Motor neuron (in vitro differentiated cells): ENCODE measurements at regions not wholly inside any gene's neighbourhood (a gene's known extent, or its start where the extent isn't known, plus 50 kb on each side); places are given as distances from the start of the nearest gene placed in this dataset.
A peak's percentile ranks its signal among the peaks of the same experiment; 100 is the strongest.

ENCODE experiments used
- ATAC-seq, 8 experiments: fragments of 200-7000 bp; cut with Tn5 transposase; replicated peaks in 6 of 8; 2 replicates each; pipeline ENCODE4 v1.8.0; 2021; ENCODE audit warnings: mild to moderate bottlenecking in 8 of 8, moderate library complexity in 8 of 8
- H3K27ac ChIP-seq, 2 donors: fragments of 250-450 bp; sonication (Bioruptor Pico); 2 replicates each; pipeline ENCODE4 v1.9.0; 2021; ENCODE audit warnings: antibody characterized with exemption in 2 of 2, mild to moderate bottlenecking in 2 of 2, moderate library complexity in 1 of 2
- H3K4me1 ChIP-seq, 2 donors: fragments of 250-450 bp; sonication (Bioruptor Pico); replicated peaks in 1 of 2; 2 replicates each; pipeline ENCODE4 v1.6.1; 2021; ENCODE audit warnings: antibody characterized with exemption in 2 of 2, mild to moderate bottlenecking in 2 of 2, moderate library complexity in 1 of 2
- H3K4me3 ChIP-seq, 5 donors: fragments of 250-450 bp; sonication (Bioruptor Pico); 2 replicates each; pipeline ENCODE4 v1.9.0; 2021; ENCODE audit warnings: antibody characterized with exemption in 5 of 5, mild to moderate bottlenecking in 5 of 5, moderate library complexity in 4 of 5
- WGBS, 10 experiments: fragments of 450-650 bp; shearing (Covaris generic); methylation state at CpG; one replicate each; pipeline ENCODE4 v1.0.0; 2022; 5-methylcytosine and 5-hydroxymethylcytosine counted together
- in situ Hi-C, 9 experiments: fragments of 400-800 bp; cut with MboI; loops; one replicate each; pipeline ENCODE4 v1.15.0; 2021; ENCODE audit warnings: low sequenced_read_pairs in 9 of 9, low pct_unique_long_range_greater_than_20kb in 2 of 9; ENCODE audit not compliant: unreplicated experiment in 9 of 9

GRCh38 chr9:86707932-86708510 lies 239.3 kb downstream of the GAS1 start:
- in situ Hi-C loops: no loop called here
- WGBS, 10 experiments: 60 to 100% (median 91%) methylated on average over 1 to 4 of the region's 4 CpGs
- Histone ChIP-seq H3K4me1 (no peaks in the 10 kb centered on the region), H3K27ac (no peak overlapping the region), H3K4me3 (no peak overlapping the region)
- no peak for ATAC-seq

DNA sequence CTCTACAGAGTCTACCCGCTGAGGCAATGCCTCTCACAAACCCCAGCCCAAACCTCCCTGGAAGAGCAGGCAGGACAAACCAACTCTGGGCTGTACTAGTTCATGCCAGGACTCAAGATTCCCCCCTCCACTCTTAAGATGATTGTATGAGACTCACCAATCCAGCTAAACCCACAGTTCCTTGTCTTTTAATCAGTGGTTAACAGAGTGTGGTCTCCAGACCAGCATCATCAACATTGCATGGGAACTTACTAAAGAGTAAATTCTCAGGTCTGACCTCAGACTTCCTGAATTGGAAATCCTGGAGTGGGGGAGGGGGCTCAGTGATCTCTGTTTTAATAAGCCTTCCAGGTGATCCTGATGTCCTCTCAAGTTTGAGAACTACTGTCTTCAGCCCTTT lies 240.9 kb downstream of the GAS1 start:
- in situ Hi-C loops: no loop called here
- no peak for ATAC-seq
- WGBS, 10 experiments: 80 to 100% (median 100%) methylated on average over 1 of the region's 1 CpG; no CpG with 5 or more reads in 3 of the 10 experiments

GRCh38 chr9:86705490-86705889 lies 241.8 kb downstream of the GAS1 start:
- in situ Hi-C loops: no loop called here
- H3K4me1 ChIP-seq: peaks cover 4 to 6% of the 10 kb centered on the region in 2 donors

More for the DNA sequence above, 240.9 kb downstream of the GAS1 start:
- Histone ChIP-seq H3K27ac (no peak overlapping the region), H3K4me1 (no peaks in the 10 kb centered on the region), H3K4me3 (no peak overlapping the region)

DNA sequence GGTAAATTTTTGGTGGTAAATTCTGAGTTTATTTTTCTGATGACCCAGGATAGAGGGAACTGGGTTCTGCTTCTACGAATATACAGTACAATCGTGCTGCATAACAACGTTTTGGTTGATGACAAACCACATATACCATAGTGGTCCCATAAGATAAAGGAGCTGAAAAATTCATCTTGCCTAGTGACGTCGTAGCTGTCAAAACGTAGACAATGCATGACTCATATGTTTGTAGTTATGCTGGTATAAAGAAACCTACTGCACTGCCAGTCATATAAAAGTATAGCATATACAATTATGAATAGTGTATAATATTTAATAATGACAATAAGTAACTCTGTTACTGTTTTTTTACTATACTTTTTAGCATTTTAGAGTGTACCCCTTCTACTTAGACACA lies 244.0 kb downstream of the GAS1 start:
- peak in 2 of 8 experiments; percentile 59 to 62 for ATAC-seq
- 57 to 94% (median 80%) methylated on average over 2 to 6 of the region's 6 CpGs; no CpG with 5 or more reads in 1 of the 10 experiments for WGBS, 10 experiments
- Histone ChIP-seq H3K4me3 (no peak overlapping the region), H3K4me1 (peaks cover 6 to 9% of the 10 kb centered on the region in 2 donors), H3K27ac (no peak overlapping the region)
- in situ Hi-C loops: no loop called here

More at GRCh38 chr9:86705490-86705889, 241.8 kb downstream of the GAS1 start:
- H3K4me3 ChIP-seq: no peak overlapping the region
- no peak for ATAC-seq
- WGBS, 10 experiments: 18 to 91% (median 75%) methylated on average over 1 to 5 of the region's 5 CpGs; no CpG with 5 or more reads in 1 of the 10 experiments
- H3K27ac ChIP-seq: no peak overlapping the region

DNA sequence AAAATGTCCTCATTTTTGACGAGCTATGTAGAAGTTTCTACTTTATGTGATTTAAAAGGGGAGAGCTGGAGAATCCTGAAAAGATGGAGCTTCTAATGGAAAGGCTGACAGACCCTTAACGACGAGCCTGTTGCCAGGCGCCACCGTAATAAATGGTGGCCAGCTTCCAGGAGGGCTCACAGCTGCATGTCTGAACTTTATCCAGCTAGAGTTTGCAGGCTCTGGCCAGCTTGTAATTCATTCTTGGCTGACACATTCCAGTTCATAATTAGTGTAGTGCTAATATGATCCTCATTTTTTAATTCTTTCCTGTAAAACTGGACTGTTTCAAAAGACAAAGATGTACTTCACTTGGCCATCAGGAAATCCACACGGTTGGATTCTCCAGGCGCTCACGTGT lies 246.7 kb downstream of the GAS1 start:
- H3K27ac ChIP-seq: no peak overlapping the region
- peak in 6 of 8 experiments; percentile 32 to 81 (median 62) for ATAC-seq
- WGBS, 10 experiments: 0 to 67% (median 49%) methylated on average over 1 to 8 of the region's 8 CpGs; no CpG with 5 or more reads in 1 of the 10 experiments
- in situ Hi-C loops: no loop called here
- peaks cover 6 to 9% of the 10 kb centered on the region in 2 donors for H3K4me1 ChIP-seq
- H3K4me3 ChIP-seq: no peak overlapping the region

DNA sequence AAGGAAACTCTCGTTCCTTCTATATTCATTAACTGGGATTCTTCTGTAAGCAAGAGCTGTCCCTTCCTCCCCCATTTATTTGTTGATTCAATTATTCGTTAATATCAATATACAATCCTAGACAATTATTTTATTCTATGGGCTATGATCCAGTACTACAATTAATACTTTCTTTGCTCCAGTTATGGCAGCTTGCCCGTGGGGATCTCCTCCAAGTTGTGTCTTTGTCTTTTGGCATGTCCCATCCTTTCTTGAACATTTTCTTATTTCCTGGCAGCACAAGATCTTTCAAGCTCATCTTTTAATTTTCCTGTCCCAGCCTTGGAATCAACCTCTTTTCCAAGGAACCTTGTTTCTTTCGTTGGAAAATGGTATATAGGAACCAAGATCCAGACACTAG lies 249.3 kb downstream of the GAS1 start:
- Histone ChIP-seq H3K4me3 (no peak overlapping the region), H3K4me1 (peaks cover 6 to 9% of the 10 kb centered on the region in 2 donors), H3K27ac (no peak overlapping the region)
- no peak for ATAC-seq
- in situ Hi-C loops: no loop called here
- 0 to 94% (median 83%) methylated on average over 2 to 4 of the region's 4 CpGs; no CpG with 5 or more reads in 1 of the 10 experiments for whole genome bisulfite sequencing, 10 experiments

DNA sequence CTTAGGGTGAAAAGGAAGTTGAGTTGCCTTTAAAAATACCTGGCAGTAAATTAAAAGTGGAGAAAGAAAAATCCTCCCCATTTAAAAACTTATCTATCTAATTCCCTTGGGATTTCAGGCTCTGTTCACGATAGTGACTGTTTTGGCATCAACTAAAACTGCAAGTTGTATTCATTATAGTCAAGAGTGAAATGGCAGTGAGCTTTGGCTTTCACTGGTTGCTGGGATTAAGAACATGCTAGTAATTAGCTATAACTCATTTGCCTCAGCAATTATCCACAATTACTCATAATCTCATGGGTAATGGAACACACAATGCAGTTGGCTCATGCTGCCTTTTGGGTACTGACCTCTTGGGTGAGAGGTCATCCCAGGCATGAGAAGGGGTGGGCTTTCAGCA lies 250.1 kb downstream of the GAS1 start:
- 0 to 100% (median 75%) methylated on average over 1 of the region's 1 CpG; no CpG with 5 or more reads in 2 of the 10 experiments for WGBS, 10 experiments
- Histone ChIP-seq H3K4me1 (peaks cover 6 to 9% of the 10 kb centered on the region in 2 donors), H3K27ac (no peak overlapping the region), H3K4me3 (no peak overlapping the region)
- in situ Hi-C loops: no loop called here
- ATAC-seq: no peak

- in situ Hi-C loops: no loop called here
- 81 to 100% (median 93%) methylated on average over 1 to 3 of the region's 3 CpGs; no CpG with 5 or more reads in 1 of the 10 experiments for WGBS, 10 experiments
- peaks cover 2 to 9% of the 10 kb centered on the region in 2 donors for H3K4me1 ChIP-seq
- peak in 2 of 8 experiments; percentile 33 to 57 for ATAC-seq
- no peak overlapping the region for H3K4me3 ChIP-seq
- H3K27ac ChIP-seq: no peak overlapping the region
Measured at GRCh38 chr9:86695910-86696424, 251.3 kb downstream of the GAS1 start.

GRCh38 chr9:86690034-86690433 lies 257.3 kb downstream of the GAS1 start:
- H3K27ac ChIP-seq: no peak overlapping the region
- in situ Hi-C loops: no loop called here
- H3K4me1 ChIP-seq: no peaks in the 10 kb centered on the region
- no peak overlapping the region for H3K4me3 ChIP-seq
- ATAC-seq: no peak

DNA sequence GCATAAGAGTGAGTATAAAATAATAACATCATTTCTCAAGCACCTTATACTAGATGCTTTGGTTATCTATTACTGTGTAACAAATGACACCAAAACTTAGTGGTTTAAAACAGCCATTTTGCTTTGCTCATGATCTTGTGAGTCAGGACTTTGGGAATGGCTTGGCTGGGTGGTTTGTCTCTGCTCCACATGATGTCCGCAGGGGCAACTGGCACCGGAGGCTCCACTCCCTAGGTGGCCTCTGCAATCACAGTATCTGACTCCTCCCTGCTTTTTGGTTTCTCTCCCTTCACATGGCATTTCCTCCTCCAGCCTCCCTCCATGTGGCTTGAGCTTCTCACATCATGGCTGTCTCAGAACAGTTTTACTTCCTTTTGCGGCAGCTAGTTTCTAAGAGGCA lies 259.5 kb downstream of the GAS1 start:
- Histone ChIP-seq H3K4me1 (no peaks in the 10 kb centered on the region), H3K4me3 (no peak overlapping the region), H3K27ac (no peak overlapping the region)
- WGBS, 10 experiments: 40 to 100% (median 100%) methylated on average over 1 to 3 of the region's 3 CpGs; no CpG with 5 or more reads in 1 of the 10 experiments
- in situ Hi-C loops: no loop called here
- ATAC-seq: peak in 1 of 8 experiments; percentile 64

DNA sequence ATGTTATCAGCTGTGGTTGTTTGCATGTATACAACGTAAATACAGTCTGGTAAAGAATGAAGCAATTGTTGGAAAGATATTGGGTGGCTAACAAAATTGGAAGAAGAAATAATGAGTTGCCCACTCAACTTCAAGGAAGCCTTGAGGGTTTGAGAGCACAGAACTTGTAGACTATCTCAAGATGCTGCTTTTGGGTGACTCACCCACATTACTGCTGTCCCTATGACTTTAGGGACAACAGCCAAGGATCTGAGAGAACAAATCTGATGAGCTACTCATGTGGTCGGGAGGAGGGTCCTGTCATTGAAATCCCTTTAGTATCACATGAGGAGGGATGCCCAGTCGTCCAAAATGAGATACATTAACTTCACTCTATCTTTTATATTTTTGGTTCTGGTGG lies 261.8 kb downstream of the GAS1 start:
- WGBS, 10 experiments: 0 to 100% (median 94%) methylated on average over 1 to 3 of the region's 3 CpGs; no CpG with 5 or more reads in 3 of the 10 experiments
- in situ Hi-C loops: no loop called here

DNA sequence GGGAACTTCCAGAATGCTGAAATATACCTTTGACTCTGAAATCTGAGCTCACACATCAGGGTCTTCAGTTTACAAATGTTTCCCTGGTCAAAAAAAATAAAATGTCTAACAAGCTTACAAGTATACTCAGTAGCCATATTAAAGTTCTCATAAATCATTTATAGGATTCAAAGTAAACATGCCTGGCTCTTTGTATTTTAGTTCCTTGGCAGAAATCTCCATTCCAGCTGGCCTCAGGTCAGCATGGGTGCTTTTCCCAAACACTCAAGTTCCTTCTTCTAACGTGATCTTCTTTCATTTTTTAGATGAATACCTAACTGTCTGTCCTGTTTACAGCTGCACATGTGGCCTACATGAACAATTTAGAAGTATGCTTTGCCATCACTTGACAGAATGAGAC lies 263.2 kb downstream of the GAS1 start:
- no peak overlapping the region for H3K27ac ChIP-seq
- no peaks in the 10 kb centered on the region for H3K4me1 ChIP-seq
- in situ Hi-C loops: no loop called here
- H3K4me3 ChIP-seq: no peak overlapping the region
- WGBS, 10 experiments: 0 to 70% (median 57%) methylated on average over 1 of the region's 1 CpG; no CpG with 5 or more reads in 3 of the 10 experiments
- no peak for ATAC-seq

More for the DNA sequence above, 261.8 kb downstream of the GAS1 start:
- Histone ChIP-seq H3K27ac (no peak overlapping the region), H3K4me1 (no peaks in the 10 kb centered on the region), H3K4me3 (no peak overlapping the region)
- no peak for ATAC-seq

DNA sequence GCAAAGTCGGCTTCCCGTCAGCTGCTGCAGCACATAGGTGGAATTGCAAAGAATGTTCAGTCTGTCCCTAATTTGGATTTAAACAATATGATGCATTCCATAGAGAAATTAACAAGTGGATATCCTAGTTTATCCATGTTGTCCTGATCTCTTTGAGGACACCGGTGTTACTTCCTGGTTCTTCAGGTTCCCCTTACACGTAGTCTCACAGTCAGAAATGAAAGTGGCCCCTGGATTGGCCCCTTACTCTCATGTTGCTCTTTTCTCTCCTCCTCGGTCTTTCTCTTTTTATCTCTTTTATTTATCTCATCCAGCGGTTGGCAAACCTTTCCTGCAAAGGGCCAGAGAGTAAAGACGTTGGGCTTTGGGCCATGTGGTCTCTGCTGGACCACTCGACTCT lies 265.1 kb downstream of the GAS1 start:
- in situ Hi-C loops: no loop called here

DNA sequence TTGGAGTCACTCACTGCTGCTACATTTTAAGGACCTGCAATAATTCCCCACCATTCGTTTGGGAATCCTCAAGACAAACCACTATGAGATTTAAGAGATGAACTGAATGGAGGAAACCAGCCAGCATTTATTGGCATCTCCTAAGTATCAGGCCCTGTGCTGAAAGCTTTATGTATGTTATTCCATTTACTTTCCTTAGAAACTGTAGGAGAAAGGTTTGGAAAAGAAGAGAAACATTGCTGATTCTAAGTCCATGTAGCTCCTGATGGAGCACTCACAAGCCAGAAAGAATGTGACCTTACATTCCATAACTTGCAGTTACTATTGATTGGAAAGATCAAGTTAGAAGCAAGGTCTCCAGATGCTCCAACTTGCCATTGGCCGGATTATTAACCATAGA lies 267.4 kb downstream of the GAS1 start:
- Histone ChIP-seq H3K27ac (no peak overlapping the region), H3K4me3 (no peak overlapping the region), H3K4me1 (peaks cover 17 to 24% of the 10 kb centered on the region in 2 donors)
- in situ Hi-C loops: no loop called here
- WGBS, 10 experiments: 71 to 100% (median 90%) methylated on average over 1 to 2 of the region's 2 CpGs; no CpG with 5 or more reads in 4 of the 10 experiments
- ATAC-seq: no peak

More for the DNA sequence above, 265.1 kb downstream of the GAS1 start:
- Histone ChIP-seq H3K27ac (no peak overlapping the region), H3K4me3 (no peak overlapping the region), H3K4me1 (peaks cover 0 to under 1% of the 10 kb centered on the region in 2 donors)
- 53 to 93% (median 78%) methylated on average over 1 to 8 of the region's 8 CpGs; no CpG with 5 or more reads in 2 of the 10 experiments for WGBS, 10 experiments
- ATAC-seq: no peak
